PFSK-1 (cell line): ENCODE measurements at regions not wholly inside any gene's neighbourhood (a gene's known extent, or its start where the extent isn't known, plus 50 kb on each side); places are given as distances from the start of the nearest gene placed in this dataset.

ENCODE experiments used
- POLR2AphosphoS5 ChIP-seq: IDR thresholded peaks from 2 replicates; pipeline ENCODE4 v1.6.1; 2012; ENCODE audit warnings: low read depth, mild to moderate bottlenecking, control low read depth, low read length, moderate library complexity
- REST ChIP-seq, 2 experiments: IDR thresholded peaks; 2 replicates each; pipeline versions ENCODE4 v1.6.1 to v1.8.0; 2011 to 2012; ENCODE audit warnings: low read depth in 2 of 2, low read length in 2 of 2, control low read depth in 1 of 2, inconsistent platforms in 1 of 2, mild to moderate bottlenecking in 1 of 2, moderate library complexity in 1 of 2; ENCODE audit not compliant: insufficient read depth in 1 of 2

- TF ChIP-seq REST (IDR thresholded peaks at IDR 0.05; ENCODE audit: insufficient read depth in 1 of 2, low read depth in 2 of 2, low read length in 2 of 2) (no peak), POLR2AphosphoS5 (no peak)
These were observed 142.3 kb upstream of the GPR26 start for GRCh38 chr10:123523833-123524232.
